A549 (cell line): ENCODE measurements at regions not wholly inside any gene's neighbourhood (a gene's known extent, or its start where the extent isn't known, plus 50 kb on each side); places are given as distances from the start of the nearest gene placed in this dataset.

Experiments used
- ATAC-seq, 2 experiments: fragments of 200-7000 bp in 1 of 2; fragments of >200 bp in 1 of 2; cut with Nextera tagmentation in 1 of 2; cut with Tn5 transposase in 1 of 2; 3 replicates each; pipeline versions ENCODE4 v1.8.0 to v1.9.1; 2018 to 2020; ENCODE audit warnings: mild to moderate bottlenecking in 1 of 2, moderate library complexity in 1 of 2
- CTCF ChIA-PET: fragments of 300-600 bp; sonication (Branson Sonifier 250); formaldehyde crosslinking; extraction: SDS; loops from one replicate; lab custom pipeline; 2021; ENCODE audit warnings: antibody characterized with exemption, inconsistent platforms; lab: Yijun Ruan, JAX
- POLR2A ChIA-PET: fragments of 350-600 bp; formaldehyde crosslinking; extraction: SDS; loops from one replicate; lab custom pipeline; 2021; ENCODE audit warnings: antibody characterized with exemption, inconsistent platforms; lab: Yijun Ruan, JAX
- DNase-seq, 2 experiments: peaks; one replicate each; pipeline versions ENCODE4 v3.0.0 to v3.0.0-alpha.2; 2011 to 2016; ENCODE audit warnings: low read depth in 1 of 2, low spot score in 1 of 2
- FAIRE-seq: peaks from 2 replicates; lab custom pipeline; 2011; peaks lifted over from hg19 to GRCh38; lab: Jason Lieb, UNC
- H3K27ac ChIP-seq, 2 experiments: fragments of >200 bp; sonication (Bioruptor Twin); formaldehyde crosslinking; 3 replicates each; pipeline ENCODE4 v1.5.1; 2016 to 2017
- H3K4me1 ChIP-seq: fragments of >200 bp; sonication (Bioruptor Twin); formaldehyde crosslinking; 3 replicates; pipeline ENCODE4 v1.6.1; 2016
- H3K4me2 ChIP-seq: fragments of >200 bp; sonication (Bioruptor Twin); formaldehyde crosslinking; 3 replicates; pipeline ENCODE4 v1.6.1; 2016
- H3K4me3 ChIP-seq: fragments of >200 bp; sonication (Bioruptor Twin); formaldehyde crosslinking; 3 replicates; pipeline ENCODE4 v1.5.1; 2016
- H3K9me3 ChIP-seq: fragments of >200 bp; sonication (Bioruptor Twin); formaldehyde crosslinking; 3 replicates; pipeline ENCODE4 v1.6.1; 2016
- CBX8 ChIP-seq: fragments of 200-600 bp; sonication (generic); IDR thresholded peaks from 2 replicates; pipeline ENCODE4 v1.6.1; 2016
- EHF ChIP-seq: fragments of 250-450 bp; sonication (Bioruptor Pico); IDR thresholded peaks from 2 replicates; pipeline ENCODE4 v1.5.0; 2020; ENCODE audit warnings: mild to moderate bottlenecking
- FOXS1 ChIP-seq: fragments of 250-450 bp; sonication (Bioruptor Pico); IDR thresholded peaks from 2 replicates; pipeline ENCODE4 v1.5.0; 2020; ENCODE audit warnings: mild to moderate bottlenecking, moderate library complexity
- HOXA7 ChIP-seq: fragments of 250-450 bp; sonication (Bioruptor Pico); IDR thresholded peaks from 2 replicates; pipeline ENCODE4 v1.5.0; 2020; ENCODE audit warnings: mild to moderate bottlenecking, moderate library complexity
- HOXB13 ChIP-seq: fragments of 250-450 bp; sonication (Bioruptor Pico); IDR thresholded peaks from 2 replicates; pipeline ENCODE4 v1.5.0; 2020; ENCODE audit warnings: low read depth, mild to moderate bottlenecking, moderate library complexity
- JUN ChIP-seq, 2 experiments: fragments of >200 bp; sonication (Bioruptor Twin); formaldehyde crosslinking; IDR thresholded peaks; 2 replicates in 1 of 2; 3 replicates in 1 of 2; pipeline ENCODE4 v1.6.1; 2016 to 2017
- JUNB ChIP-seq: fragments of >200 bp; sonication (Bioruptor Twin); formaldehyde crosslinking; IDR thresholded peaks from 2 replicates; pipeline ENCODE4 v1.6.1; 2016
- MYC ChIP-seq: IDR thresholded peaks from 2 replicates; pipeline ENCODE4 v1.6.1; 2012; ENCODE audit warnings: mild to moderate bottlenecking, inconsistent platforms, low read length, improper control_type of control experiment, borderline replicate concordance
- NPAS2 ChIP-seq: fragments of 250-450 bp; sonication (Bioruptor Pico); IDR thresholded peaks from 2 replicates; pipeline ENCODE4 v1.8.0; 2022; ENCODE audit warnings: mild to moderate bottlenecking, moderate library complexity, borderline replicate concordance
- PHF8 ChIP-seq: fragments of 200-600 bp; sonication (generic); IDR thresholded peaks from 2 replicates; pipeline ENCODE4 v1.6.1; 2016; ENCODE audit warnings: low read depth, mild to moderate bottlenecking, antibody characterized with exemption, moderate library complexity, borderline replicate concordance
- POLR2AphosphoS2 ChIP-seq: conservative IDR thresholded peaks from 2 replicates; pipeline ENCODE4 v1.6.1; 2012; ENCODE audit warnings: low read length, improper control_type of control experiment, inconsistent platforms
- RARB ChIP-seq: fragments of 250-450 bp; sonication (Bioruptor Pico); IDR thresholded peaks from 2 replicates; pipeline ENCODE4 v1.8.0; 2021; ENCODE audit warnings: mild to moderate bottlenecking, moderate library complexity
- RFX5 ChIP-seq: fragments of 450-650 bp; IDR thresholded peaks from 2 replicates; pipeline ENCODE4 v1.7.1; 2014; ENCODE audit warnings: antibody characterized with exemption, mild to moderate bottlenecking, moderate library complexity
- RNF2 ChIP-seq: fragments of 200-600 bp; sonication (generic); IDR thresholded peaks from 2 replicates; pipeline ENCODE4 v1.6.1; 2016; ENCODE audit warnings: low read depth, mild to moderate bottlenecking, antibody characterized with exemption, moderate library complexity, borderline replicate concordance
- ZC3H11A ChIP-seq: fragments of 450-650 bp; IDR thresholded peaks from 2 replicates; pipeline ENCODE4 v1.6.1; 2014; ENCODE audit warnings: antibody characterized with exemption, mild to moderate bottlenecking
- ZFP36 ChIP-seq: fragments of 450-650 bp; IDR thresholded peaks from 2 replicates; pipeline ENCODE4 v1.6.1; 2014; ENCODE audit warnings: borderline replicate concordance; ENCODE audit not compliant: partially characterized antibody
- WGBS: methylation state at CpG from one replicate; pipeline ENCODE4 v1.1.6; 2017; ENCODE audit errors: missing lambda C conversion rate; 5-methylcytosine and 5-hydroxymethylcytosine counted together
- TF ChIP-seq, protein P1 (sequence below): fragments of 200-600 bp; sonication (generic); IDR thresholded peaks from 2 replicates; pipeline ENCODE4 v1.6.1; 2016; ENCODE audit warnings: antibody characterized with exemption, mild to moderate bottlenecking, moderate library complexity
- TF ChIP-seq, protein P2 (sequence below): fragments of 250-450 bp; sonication (Bioruptor Pico); IDR thresholded peaks from 2 replicates; pipeline ENCODE4 v1.5.0; 2021; ENCODE audit warnings: mild to moderate bottlenecking, moderate library complexity, borderline replicate concordance
- TF ChIP-seq, protein P3 (sequence below): fragments of 450-650 bp; IDR thresholded peaks from 2 replicates; pipeline ENCODE4 v1.6.1; 2014; ENCODE audit warnings: antibody characterized with exemption

DNA sequence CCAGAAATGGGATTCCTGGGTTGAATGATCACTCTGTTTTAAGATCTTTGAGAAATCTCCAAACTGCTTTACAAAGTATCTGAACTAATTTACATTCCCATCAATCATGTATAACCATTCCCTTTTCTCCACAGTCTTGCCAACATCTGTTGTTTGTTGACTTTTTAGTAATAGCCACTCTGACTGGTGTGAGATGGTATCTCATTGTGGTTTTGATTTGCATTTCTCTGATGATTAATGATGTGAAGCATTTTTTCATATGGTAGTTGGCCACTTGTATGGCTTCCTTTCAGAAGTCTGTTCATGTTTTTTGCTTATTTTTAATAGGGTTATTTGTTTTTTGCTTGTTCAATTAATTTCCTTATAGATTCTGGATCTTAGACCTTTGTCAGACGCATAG, 211.8 kb upstream of the AVPR1A start:
- Histone ChIP-seq H3K4me2 (no peak overlapping the region), H3K9me3 (no peaks in the 10 kb centered on the region; the same call in 2 of the 3 replicates), H3K27ac (no peak overlapping the region), H3K4me3 (no peak overlapping the region), H3K4me1 (no peaks in the 10 kb centered on the region)
- no peak for DNase-seq
- TF ChIP-seq RNF2 (no peak), FOXS1 (CRISPR knock-in tag) (no peak), HOXA7 (no peak), EHF (CRISPR knock-in tag) (no peak), ZC3H11A (no peak), CBX8 (no peak), MYC (no peak), JUN (IDR thresholded peaks at IDR 0.05) (no peak), JUNB (no peak), RFX5 (no peak), RARB (CRISPR knock-in tag) (no peak), NPAS2 (CRISPR knock-in tag) (no peak)
- TF ChIP-seq, protein P1, sequence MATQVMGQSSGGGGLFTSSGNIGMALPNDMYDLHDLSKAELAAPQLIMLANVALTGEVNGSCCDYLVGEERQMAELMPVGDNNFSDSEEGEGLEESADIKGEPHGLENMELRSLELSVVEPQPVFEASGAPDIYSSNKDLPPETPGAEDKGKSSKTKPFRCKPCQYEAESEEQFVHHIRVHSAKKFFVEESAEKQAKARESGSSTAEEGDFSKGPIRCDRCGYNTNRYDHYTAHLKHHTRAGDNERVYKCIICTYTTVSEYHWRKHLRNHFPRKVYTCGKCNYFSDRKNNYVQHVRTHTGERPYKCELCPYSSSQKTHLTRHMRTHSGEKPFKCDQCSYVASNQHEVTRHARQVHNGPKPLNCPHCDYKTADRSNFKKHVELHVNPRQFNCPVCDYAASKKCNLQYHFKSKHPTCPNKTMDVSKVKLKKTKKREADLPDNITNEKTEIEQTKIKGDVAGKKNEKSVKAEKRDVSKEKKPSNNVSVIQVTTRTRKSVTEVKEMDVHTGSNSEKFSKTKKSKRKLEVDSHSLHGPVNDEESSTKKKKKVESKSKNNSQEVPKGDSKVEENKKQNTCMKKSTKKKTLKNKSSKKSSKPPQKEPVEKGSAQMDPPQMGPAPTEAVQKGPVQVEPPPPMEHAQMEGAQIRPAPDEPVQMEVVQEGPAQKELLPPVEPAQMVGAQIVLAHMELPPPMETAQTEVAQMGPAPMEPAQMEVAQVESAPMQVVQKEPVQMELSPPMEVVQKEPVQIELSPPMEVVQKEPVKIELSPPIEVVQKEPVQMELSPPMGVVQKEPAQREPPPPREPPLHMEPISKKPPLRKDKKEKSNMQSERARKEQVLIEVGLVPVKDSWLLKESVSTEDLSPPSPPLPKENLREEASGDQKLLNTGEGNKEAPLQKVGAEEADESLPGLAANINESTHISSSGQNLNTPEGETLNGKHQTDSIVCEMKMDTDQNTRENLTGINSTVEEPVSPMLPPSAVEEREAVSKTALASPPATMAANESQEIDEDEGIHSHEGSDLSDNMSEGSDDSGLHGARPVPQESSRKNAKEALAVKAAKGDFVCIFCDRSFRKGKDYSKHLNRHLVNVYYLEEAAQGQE = no peak
- TF ChIP-seq, all 56 proteins: peak for 0
- WGBS = 63% methylated on average over 1 of the region's 1 CpG
- ChIA-PET CTCF (no interaction called here), POLR2A (no interaction called here)
- FAIRE-seq (no peak), ATAC-seq (no peak)

DNA sequence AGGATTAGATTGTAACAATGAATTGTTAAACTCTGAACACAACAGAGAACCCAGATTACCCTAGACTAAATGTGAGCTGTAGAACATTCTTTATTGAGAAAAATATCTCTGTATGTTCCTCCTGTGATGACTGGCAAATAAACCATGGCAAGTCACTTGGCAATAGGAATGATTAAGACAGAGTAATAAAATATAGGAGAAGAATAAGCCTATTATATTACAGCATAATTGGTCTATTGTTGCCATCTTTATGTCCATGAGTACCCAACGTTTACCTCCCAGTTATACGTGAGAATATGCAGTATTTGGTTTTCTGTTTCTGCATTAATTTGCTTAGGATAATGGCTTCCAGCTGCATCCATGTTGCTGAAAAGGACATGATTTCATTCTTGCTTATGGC, 211.2 kb upstream of the AVPR1A start:
- Histone ChIP-seq H3K9me3 (no peaks in the 10 kb centered on the region), H3K4me2 (no peak overlapping the region), H3K27ac (no peak overlapping the region), H3K4me1 (no peaks in the 10 kb centered on the region), H3K4me3 (no peak overlapping the region)
- DNase-seq = no peak
- FAIRE-seq = no peak
- CTCF ChIA-PET = no interaction called here
- POLR2A ChIA-PET = no interaction called here
- ATAC-seq = no peak
- 48% methylated on average over 2 of the region's 2 CpGs for WGBS
- TF ChIP-seq, protein P2, sequence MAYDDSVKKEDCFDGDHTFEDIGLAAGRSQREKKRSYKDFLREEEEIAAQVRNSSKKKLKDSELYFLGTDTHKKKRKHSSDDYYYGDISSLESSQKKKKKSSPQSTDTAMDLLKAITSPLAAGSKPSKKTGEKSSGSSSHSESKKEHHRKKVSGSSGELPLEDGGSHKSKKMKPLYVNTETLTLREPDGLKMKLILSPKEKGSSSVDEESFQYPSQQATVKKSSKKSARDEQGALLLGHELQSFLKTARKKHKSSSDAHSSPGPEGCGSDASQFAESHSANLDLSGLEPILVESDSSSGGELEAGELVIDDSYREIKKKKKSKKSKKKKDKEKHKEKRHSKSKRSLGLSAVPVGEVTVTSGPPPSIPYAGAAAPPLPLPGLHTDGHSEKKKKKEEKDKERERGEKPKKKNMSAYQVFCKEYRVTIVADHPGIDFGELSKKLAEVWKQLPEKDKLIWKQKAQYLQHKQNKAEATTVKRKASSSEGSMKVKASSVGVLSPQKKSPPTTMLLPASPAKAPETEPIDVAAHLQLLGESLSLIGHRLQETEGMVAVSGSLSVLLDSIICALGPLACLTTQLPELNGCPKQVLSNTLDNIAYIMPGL = no peak

DNA sequence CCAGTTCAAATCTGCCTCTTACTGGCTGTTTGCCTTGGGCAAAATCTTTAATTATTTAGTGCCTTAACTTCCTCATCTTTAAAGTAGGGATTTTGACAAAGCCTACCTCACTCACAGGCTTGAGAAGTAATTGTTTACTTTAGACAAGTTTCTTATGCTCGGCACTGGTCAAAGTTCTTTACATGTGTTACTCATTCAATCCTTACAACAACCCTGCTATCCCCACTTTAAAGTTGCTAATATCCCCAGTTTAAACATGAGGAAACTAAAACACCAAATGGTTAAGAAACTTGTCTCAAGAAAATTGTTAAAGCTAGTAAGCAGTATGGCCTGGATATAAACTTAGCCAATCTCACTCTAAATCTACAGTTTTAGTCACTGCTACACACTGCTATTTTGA, 204.0 kb upstream of the AVPR1A start:
- peak; percentile 49 for FAIRE-seq
- 2% methylated on average over 1 of the region's 1 CpG for whole genome bisulfite sequencing
- H3K4me1 ChIP-seq = peaks cover 13% of the 10 kb centered on the region
- peak in 1 of 2 experiments; percentile 10 for DNase-seq
- TF ChIP-seq POLR2AphosphoS2 (no peak), HOXB13 (CRISPR knock-in tag) (no peak), RNF2 (no peak), MYC (no peak), ZFP36 (no peak), PHF8 (no peak), CBX8 (no peak)
- TF ChIP-seq, protein P3, sequence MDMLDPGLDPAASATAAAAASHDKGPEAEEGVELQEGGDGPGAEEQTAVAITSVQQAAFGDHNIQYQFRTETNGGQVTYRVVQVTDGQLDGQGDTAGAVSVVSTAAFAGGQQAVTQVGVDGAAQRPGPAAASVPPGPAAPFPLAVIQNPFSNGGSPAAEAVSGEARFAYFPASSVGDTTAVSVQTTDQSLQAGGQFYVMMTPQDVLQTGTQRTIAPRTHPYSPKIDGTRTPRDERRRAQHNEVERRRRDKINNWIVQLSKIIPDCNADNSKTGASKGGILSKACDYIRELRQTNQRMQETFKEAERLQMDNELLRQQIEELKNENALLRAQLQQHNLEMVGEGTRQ = no peak
- TF ChIP-seq, all 56 proteins: peak for 0
- ChIA-PET POLR2A (no interaction called here), CTCF (no interaction called here)
- Histone ChIP-seq H3K27ac (no peak overlapping the region), H3K4me3 (no peak overlapping the region), H3K4me2 (peak overlapping the region; percentile 52), H3K9me3 (no peaks in the 10 kb centered on the region)
- ATAC-seq = no peak
